ENCODE measurements at regions not wholly inside any gene's neighbourhood (a gene's known extent, or its start where the extent isn't known, plus 50 kb on each side); places are given as distances from the start of the nearest gene placed in this dataset.
"Not testable (repeated sequence)": the region's sequence is repeated elsewhere in the genome, so short reads cannot be mapped to it uniquely, and the experiment has no call there.

- no peak for DNase-seq (ENCODE audit: low read depth)
Observed at GRCh38 chr2:234189786-234190300, 139.3 kb downstream of the SPP2 start.

GRCh38 chr2:234189230-234189629 is 138.7 kb downstream of the SPP2 start:
- no peak for DNase-seq (ENCODE audit: low read depth)

GRCh38 chr2:234187646-234188174 is 137.2 kb downstream of the SPP2 start:
- DNase-seq (ENCODE audit: low read depth): no peak

GRCh38 chr2:234181121-234181520 is 130.6 kb downstream of the SPP2 start:
- DNase-seq (ENCODE audit: low read depth): no peak

- DNase-seq (ENCODE audit: low read depth): no peak
Observed at GRCh38 chr2:234179031-234179363, 128.5 kb downstream of the SPP2 start.

- no peak for DNase-seq (ENCODE audit: low read depth)
Observed at GRCh38 chr2:234178330-234179030, 128.0 kb downstream of the SPP2 start.

GRCh38 chr2:234175649-234176048 is 125.1 kb downstream of the SPP2 start:
- DNase-seq (ENCODE audit: low read depth): no peak

GRCh38 chr2:234174742-234175141 is 124.2 kb downstream of the SPP2 start:
- no peak for DNase-seq (ENCODE audit: low read depth)

- DNase-seq (ENCODE audit: low read depth): no peak
Observed at GRCh38 chr2:234172532-234172931, 122.0 kb downstream of the SPP2 start.

- no peak for DNase-seq (ENCODE audit: low read depth)
Observed at GRCh38 chr2:234172066-234172465, 121.6 kb downstream of the SPP2 start.

- no peak for DNase-seq (ENCODE audit: low read depth)
Observed at GRCh38 chr2:234171666-234172065, 121.2 kb downstream of the SPP2 start.

- no peak for DNase-seq (ENCODE audit: low read depth)
Observed at GRCh38 chr2:234169674-234170073, 119.2 kb downstream of the SPP2 start.

- not testable (repeated sequence) for DNase-seq (ENCODE audit: low read depth)
Observed at GRCh38 chr2:234168605-234169570, 118.4 kb downstream of the SPP2 start.

GRCh38 chr2:234166531-234166930 is 116.0 kb downstream of the SPP2 start:
- DNase-seq (ENCODE audit: low read depth): no peak

GRCh38 chr2:234165421-234165820 is 114.9 kb downstream of the SPP2 start:
- DNase-seq (ENCODE audit: low read depth): no peak

GRCh38 chr2:234164493-234165413 is 114.3 kb downstream of the SPP2 start:
- DNase-seq (ENCODE audit: low read depth): peak; percentile 14

GRCh38 chr2:234163510-234164045 is 113.1 kb downstream of the SPP2 start:
- DNase-seq (ENCODE audit: low read depth): no peak

- DNase-seq (ENCODE audit: low read depth): no peak
Observed at GRCh38 chr2:234162861-234163260, 112.4 kb downstream of the SPP2 start.

GRCh38 chr2:234161932-234162331 is 111.4 kb downstream of the SPP2 start:
- no peak for DNase-seq (ENCODE audit: low read depth)

- no peak for DNase-seq (ENCODE audit: low read depth)
Observed at GRCh38 chr2:234158812-234159211, 108.3 kb downstream of the SPP2 start.

GRCh38 chr2:234157817-234158588 is 107.5 kb downstream of the SPP2 start:
- DNase-seq (ENCODE audit: low read depth): no peak
